ENCODE measurements at regions not wholly inside any gene's neighbourhood (a gene's known extent, or its start where the extent isn't known, plus 50 kb on each side); places are given as distances from the start of the nearest gene placed in this dataset.

- TF ChIP-seq CTCF (IDR thresholded peaks at IDR 0.05; ENCODE audit: low read depth, low read length, missing input control) (no peak), ATF3 (IDR thresholded peaks at IDR 0.05) (no peak), HNF4A (conservative IDR thresholded peaks at IDR 0.05) (no peak), YY1 (IDR thresholded peaks at IDR 0.05) (no peak), TAF1 (conservative IDR thresholded peaks at IDR 0.05) (no peak), MAX (IDR thresholded peaks at IDR 0.05) (no peak), GABPA (IDR thresholded peaks at IDR 0.05 in 1 of 2, conservative IDR thresholded peaks at IDR 0.05 in 1 of 2) (no peak), SP1 (IDR thresholded peaks at IDR 0.05) (no peak), RAD21 (IDR thresholded peaks at IDR 0.05) (no peak)
Observed at GRCh38 chr5:163727028-163727427, 221.6 kb downstream of the MAT2B start.

All from liver (tissue), 3 donors.